Esophagus muscularis mucosa (tissue), 4 donors: ENCODE measurements at regions not wholly inside any gene's neighbourhood (a gene's known extent, or its start where the extent isn't known, plus 50 kb on each side); places are given as distances from the start of the nearest gene placed in this dataset.

ENCODE experiments used
- EP300 ChIP-seq: sonication (generic); formaldehyde crosslinking; IDR thresholded peaks from one replicate; pipeline ENCODE4 v1.6.1; 2017; ENCODE audit warnings: antibody characterized with exemption
- POLR2A ChIP-seq: fragments of 450-650 bp; IDR thresholded peaks from one replicate; pipeline ENCODE4 v1.6.1; 2017; ENCODE audit warnings: antibody characterized with exemption, moderate library complexity, mild to moderate bottlenecking, low read depth
- POLR2AphosphoS5 ChIP-seq, 2 donors: sonication (generic); formaldehyde crosslinking; IDR thresholded peaks; one replicate each; pipeline ENCODE4 v1.6.1; 2017; ENCODE audit warnings: antibody characterized with exemption in 2 of 2
- TF ChIP-seq, protein P1 (sequence below), 3 experiments: fragments of 200-600 bp in 2 of 3; fragments of 450-650 bp in 1 of 3; sonication (generic) in 2 of 3; IDR thresholded peaks; one replicate each; pipeline ENCODE4 v1.5.1; 2017 to 2019; ENCODE audit warnings: antibody characterized with exemption in 3 of 3, mild to moderate bottlenecking in 2 of 3, moderate library complexity in 1 of 3

DNA sequence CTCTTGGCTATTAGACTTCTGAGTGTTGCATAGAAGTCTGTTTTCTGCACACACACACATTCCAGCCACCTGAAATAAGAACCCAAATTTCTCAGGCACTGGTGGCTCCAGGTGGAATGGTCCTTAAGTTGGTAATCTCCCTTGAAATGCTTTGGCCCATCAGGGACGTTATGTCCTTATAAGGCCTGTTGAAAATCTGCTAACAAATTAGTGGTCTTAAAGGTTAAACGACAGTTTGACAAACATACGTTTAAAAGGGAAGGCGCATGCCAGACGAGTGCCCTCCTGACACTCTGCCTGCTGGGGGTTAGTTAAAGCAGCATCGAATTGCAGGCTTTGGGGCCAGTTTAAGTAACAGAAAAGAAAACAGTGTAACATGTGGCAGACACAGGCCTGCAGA lies 125.0 kb downstream of the TBX22 start:
- TF ChIP-seq POLR2A (no peak), POLR2AphosphoS5 (IDR thresholded peaks at IDR 0.05) (no peak), EP300 (no peak)
- TF ChIP-seq, protein P1, sequence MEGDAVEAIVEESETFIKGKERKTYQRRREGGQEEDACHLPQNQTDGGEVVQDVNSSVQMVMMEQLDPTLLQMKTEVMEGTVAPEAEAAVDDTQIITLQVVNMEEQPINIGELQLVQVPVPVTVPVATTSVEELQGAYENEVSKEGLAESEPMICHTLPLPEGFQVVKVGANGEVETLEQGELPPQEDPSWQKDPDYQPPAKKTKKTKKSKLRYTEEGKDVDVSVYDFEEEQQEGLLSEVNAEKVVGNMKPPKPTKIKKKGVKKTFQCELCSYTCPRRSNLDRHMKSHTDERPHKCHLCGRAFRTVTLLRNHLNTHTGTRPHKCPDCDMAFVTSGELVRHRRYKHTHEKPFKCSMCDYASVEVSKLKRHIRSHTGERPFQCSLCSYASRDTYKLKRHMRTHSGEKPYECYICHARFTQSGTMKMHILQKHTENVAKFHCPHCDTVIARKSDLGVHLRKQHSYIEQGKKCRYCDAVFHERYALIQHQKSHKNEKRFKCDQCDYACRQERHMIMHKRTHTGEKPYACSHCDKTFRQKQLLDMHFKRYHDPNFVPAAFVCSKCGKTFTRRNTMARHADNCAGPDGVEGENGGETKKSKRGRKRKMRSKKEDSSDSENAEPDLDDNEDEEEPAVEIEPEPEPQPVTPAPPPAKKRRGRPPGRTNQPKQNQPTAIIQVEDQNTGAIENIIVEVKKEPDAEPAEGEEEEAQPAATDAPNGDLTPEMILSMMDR (IDR thresholded peaks at IDR 0.05): no peak
